HG03520 (cell line): ENCODE measurements at regions not wholly inside any gene's neighbourhood (a gene's known extent, or its start where the extent isn't known, plus 50 kb on each side); places are given as distances from the start of the nearest gene placed in this dataset.

Experiments
- ATAC-seq: cut with Tn5 transposase; IDR thresholded peaks from one replicate; pipeline ENCODE4 v1.9.1; 2021; ENCODE audit warnings: mild to moderate bottlenecking, moderate library complexity; ENCODE audit not compliant: unreplicated experiment

DNA sequence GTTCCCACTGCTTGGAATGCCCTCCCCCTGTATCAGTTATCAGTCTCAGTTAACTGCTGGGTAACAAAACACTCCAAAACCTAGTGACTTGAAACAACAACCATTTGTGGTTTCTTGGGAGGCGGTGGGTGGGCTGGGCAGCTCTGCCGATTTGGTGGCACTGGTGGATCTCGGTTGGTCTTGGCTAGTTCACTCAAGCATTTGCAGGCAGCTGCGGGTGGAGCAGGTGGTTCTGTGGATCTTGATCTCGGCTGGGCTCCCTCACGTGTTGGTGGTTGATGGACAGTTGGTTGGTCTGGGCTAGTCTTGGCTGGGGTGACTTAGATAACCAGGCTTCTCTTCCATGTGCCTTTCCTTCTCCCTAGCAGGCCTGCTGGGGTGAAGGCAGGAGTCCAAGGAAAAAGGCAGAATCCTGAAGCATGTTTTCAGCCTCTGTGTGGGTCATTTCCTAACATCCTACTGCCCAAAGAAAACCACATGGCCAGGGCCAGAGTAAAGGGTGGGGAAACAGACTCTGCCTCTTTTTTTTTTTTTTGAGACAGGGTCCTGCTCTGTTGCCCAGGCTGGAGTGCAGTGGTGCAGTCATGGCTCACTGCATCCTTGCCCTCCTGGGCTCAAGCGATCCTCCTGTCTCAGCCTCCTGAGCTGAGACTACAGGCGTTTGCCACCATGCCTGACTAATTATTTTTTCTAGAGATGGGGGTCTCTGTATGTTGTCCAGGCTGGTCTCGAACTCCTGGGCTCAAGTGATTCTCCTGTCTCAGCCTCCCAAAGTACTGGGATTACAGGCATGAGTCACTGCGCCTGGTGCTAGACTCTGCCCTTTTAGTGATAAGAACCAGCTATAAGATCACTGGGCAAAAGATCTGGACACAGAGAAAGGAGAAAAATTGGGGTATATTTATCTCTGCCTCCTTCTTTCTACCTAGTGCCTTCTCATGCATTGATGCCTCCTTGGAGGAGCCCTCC lies 183.7 kb downstream of the RGS3 start:
- no peak for ATAC-seq

DNA sequence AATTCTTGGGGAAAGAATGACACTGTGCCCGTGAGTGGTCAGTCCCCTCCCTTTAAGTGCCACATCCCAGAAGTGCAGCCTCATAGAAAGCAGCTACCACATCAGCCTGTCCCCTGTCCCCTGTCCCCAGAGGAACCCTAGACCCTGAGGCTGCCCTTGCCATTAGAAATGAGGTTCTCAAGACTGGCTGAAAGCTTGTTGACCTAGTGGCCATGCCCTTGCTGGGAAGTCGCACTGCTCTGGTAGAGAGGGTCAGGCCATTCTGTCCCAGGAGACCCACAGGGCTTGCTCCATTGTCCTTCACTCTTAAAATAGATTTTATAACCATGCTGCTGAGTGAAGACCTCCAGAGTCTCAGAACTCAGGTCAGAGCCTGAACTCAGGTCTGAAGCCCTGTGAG lies 184.5 kb downstream of the RGS3 start:
- ATAC-seq = no peak

DNA sequence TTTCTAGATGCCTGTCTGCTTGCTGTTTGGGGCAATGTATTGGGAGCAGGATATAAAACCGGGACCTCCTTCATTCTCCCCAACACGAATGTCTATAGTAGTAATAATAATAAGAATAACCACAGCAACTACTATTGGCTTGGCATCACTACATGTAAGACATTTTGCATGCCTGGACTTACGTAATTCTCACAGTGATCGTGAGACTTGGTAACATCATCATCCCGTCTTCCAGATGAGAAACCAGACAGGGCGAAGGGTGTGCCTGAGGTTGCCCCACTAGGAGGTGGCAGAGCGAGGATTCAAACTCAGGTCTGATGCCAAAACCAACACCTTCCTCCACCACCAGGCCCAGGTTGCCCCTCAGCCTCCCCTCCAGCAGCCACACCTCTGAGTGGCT lies 185.1 kb downstream of the RGS3 start:
- no peak for ATAC-seq

DNA sequence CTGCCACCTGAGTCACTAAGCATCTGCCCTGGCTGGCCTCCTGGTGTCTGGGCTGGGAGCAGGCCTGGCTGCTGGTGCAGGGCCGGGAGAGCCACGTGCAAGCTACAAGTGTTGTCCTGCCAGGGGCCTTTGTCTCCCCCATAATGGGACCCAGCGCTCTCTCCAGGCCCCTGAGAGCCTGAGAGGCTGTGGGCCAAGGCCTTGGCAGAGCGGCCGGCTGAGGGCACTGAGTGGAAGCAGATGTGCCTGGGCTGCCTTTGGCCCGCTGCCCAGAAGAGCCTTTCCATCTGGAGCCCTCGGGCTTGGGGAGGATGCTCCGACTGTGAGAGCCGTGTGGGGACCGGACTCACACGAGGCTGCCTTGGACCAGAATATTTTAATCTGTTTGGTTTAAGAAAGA lies 185.5 kb downstream of the RGS3 start:
- no peak for ATAC-seq

DNA sequence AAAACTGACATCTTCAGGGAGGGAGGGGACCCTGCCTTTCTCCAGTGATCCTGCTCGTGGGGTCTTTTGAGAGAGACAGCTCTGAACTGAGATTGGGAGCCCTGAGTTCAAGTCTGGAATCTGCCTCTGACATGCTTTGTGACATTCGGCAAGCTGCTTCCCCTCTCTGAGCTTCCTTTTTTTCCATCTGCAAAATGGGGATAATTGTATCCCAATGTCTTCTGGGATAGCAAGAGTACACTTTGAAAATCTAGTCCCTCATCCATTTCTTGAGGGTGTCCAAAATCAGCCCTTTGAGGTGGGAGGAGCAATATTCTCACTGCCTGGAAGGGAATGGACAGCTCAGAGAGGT lies 186.3 kb downstream of the RGS3 start:
- no peak for ATAC-seq

DNA sequence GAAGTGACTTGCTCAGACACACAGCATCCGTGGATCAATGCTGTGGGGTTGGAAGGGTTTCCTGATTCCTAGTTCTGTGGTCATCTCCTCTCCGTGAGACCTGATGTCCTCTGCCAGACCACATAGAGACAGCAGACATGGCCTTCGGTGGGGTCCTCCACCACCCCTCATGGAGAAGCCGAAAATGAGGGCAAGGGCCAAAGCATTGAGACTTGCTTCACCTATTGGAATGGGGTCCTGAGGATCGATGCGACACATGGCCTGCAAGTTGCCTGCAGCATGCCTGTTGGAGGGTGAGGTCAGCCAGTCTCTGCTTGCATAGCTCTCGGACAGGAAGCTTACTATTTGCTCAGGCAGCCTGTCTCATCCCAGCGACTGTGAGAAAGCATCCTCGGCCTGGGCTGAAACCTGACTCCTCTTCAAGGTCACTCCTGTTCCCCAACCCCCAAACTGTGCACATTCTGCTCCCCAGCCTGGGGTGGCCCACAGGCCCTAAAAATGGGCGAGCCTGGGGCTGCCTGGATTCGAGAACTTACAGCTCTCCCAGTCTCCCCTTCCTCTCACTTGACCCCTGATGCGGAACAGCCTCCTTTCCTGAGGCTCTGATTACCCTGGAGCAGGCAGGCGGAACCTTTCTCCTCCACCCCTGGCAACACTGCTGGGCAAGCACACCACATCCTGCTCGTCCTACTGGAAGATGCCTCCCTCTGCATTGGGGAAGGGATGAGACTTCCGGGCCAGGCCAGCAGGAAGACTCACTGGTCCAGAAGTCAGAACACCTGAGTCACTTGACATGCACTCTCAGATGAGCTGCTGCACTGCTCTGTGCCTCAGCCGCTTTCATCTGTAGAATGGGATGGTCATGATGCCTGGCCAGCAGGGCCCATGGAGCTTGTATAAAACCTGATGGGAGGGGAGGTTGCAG lies 186.9 kb downstream of the RGS3 start:
- no peak for ATAC-seq

DNA sequence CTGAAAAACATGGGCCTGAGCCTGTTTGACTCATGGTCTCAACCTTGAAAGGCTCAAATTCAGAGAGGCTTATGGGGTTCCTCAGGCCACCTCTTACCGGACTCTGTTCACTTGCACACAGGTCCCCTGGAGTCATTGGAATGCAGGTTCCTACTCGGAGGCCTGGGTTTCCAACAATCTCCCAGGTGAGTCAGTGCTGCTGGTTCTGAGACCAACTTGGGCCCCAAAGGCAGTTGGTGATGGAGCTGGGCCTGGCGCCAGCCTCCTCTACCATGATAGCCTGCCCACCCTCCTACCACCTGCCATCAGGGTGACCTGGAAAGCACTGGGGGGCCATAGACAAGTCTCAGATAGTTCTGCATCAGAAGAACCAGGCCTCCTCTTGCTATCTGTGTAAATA lies 188.4 kb downstream of the RGS3 start:
- no peak for ATAC-seq

DNA sequence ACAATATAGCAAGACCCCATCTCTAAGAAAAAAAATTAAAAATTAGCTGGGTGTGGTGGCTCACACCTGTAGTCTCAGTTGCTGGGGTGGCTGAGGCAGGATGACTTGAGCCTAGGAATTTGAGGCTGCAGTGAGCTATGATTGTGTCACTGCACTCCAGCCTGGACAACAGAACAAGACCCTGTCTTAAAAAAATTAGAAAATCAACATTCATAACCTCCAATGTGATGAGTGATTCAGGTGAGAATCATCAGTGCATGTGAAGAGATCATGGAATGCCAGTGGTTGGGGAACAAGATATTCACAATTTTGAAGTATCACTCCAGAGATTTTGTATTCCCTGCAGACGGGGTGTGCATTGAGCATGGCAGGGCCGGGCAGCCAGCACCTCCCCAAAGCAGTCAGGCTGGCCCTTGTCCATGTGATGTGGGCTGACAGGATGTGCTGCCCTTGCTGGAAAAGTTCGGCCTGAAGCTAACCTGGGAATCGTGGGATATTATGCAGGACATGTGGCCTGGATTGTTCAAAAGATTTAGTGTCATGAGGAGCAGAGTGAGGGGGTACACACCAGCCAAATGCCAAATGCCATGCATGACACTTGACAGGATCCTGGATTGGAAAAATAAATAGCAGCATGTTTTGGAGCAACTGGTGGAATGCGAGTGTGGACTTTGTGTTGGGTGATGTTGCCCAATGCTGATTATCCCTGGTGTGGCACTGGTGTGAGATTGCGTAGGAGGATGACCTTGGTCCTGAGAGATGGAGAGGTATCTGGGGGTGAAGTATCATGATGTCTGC lies 189.0 kb downstream of the RGS3 start:
- no peak for ATAC-seq

DNA sequence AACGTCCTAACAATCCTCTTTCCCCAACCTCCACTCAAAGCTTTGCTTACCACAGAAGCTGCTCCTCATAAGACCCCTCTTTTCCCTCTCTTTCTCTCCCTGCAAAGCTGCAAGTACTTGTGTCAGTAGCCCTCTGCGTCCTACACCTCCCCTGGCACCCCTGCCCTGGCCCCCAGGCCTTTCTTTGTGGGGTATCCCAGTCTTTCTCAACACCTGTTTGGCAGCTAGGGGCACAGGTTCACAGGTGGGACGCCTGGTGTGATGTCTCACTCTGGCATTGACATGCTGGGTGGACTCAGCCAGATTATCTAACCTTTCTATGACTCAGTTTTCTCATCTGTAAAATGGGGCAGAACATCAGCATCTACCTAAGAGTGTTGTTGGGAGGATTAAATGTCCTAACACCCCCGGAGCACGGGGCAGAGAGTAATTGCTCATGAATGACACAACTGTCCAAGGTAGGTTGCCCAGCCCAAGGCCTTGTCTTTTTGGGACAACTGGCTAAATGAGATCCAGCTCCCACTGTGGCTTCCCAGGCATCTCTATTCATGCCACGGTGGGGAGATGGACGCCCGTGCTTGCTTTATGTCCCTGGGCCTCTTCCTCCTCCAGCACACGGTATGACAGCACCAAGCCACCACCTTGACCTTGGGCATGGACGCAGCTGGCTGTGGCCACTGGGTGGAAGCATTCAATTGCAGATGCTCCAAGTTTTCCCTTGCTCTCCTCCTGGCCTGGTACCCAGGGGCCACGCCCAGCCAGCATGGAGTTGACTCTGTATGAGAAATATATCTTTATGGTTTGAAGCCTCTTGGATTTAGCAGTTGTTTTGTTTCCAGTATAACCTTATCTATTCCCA lies 190.4 kb downstream of the RGS3 start:
- ATAC-seq = no peak

DNA sequence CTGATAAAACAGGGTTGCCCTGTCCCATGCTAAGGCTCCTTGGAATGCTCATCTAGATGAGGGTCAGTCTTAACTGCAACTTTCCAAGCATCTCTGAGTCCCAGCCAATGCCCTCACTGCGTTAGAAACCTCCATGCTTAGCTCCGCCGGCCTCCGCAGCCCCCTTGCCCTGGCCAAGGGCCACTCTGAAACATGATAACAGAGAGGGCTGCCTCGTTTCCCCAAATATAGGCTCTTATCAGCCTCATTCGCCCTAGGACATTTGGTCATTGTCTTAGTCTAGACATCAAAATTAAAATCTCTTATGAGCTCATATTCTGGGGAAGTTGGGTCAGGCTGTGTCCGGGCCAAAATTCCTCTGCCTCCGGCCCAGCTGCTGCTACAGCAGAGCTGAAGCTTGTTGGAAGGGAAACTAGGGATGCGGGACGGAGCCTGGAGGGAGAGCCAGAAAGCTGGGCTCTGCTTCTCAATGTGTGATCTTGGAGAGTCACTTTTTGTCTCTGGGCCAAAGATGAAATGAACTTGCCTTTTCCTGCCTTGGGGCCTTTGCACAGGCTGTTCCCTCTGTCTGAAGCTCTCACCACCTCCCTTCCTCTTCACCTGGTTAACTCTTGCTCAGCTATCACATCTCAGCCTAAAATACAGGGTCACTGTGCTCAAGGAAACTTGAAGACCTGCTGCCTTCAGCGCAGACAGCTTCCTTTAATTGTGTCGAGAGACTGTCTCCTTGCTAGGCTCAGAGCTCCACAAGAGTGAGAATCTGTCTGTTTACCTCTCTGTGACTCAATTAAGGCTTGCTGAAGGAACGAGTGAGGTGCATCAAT lies 191.3 kb downstream of the RGS3 start:
- ATAC-seq = no peak

DNA sequence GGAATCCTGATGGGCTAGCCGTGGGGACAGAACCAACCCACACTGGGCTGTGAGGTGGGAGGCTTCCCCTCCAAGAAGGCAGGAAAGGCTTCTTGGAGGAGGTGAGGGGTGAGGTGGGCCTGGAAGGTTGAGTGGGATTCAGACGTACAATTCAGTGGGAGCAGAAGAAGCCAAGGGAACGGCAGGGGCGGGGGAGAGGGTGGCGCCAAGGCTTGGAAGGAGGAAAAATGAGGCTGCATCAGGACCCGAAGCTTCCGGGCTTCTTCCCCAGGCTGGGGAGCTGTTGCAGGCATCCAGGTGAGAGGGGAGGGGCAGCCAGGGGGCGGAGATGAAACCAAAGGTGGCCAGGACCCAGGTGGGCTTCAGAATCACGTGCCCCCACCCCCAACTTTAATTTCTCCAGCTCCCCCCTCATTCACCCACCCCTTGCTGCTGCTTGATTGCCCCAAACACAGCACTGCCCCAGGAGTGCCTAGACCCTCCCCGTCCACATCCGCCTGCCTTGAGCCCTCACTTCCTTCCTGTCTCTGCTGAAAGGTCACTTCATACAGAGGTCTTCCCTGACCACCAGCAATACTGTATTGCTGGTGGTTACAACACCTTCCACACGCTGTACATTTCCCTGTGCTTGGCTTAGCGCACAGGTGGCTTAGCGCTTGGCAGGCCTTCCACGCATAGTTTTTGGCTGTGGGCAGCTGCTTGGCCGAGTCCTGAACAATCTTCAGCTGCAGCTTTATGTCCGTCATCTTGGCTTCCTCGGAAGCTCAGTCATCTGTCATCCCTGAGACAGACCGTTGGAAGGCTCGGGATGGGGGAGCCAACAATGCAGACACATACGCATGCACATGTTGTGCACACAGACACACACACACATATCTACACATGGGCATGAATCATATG lies 193.5 kb downstream of the RGS3 start:
- no peak for ATAC-seq

DNA sequence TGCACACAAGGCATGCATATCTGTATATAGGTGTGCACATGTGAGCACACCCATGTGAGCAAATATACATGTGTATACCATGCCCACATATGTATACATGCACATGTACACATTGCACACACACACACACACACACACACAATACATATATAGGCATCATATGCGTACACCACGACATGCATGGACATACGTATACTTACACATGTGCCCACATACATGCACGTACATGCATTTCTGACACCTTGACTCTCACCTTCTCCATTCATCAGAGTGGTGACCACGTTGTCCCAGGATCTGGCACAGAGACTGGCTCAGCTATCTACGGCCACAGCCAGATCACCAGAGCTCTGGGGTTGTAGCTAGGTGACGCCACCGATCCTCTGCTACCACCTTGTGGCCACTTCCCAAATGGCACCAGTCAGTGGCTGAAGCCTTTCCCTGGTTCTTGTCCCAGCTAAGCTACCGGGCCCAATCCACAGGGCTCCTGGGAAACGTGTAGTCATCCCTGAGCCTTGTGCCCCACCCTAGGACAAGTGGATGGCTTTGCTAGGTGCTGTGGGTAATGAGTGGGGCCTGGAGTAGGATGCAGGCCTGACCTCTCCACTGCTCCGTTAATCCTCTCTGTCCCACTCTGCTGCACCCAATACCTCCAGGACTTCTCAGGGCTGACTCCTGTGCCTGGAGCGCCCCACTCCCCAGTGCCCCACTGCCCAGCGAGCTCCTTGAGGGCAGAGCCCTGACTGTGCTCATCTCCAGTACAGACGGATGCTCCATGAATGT lies 194.4 kb downstream of the RGS3 start:
- ATAC-seq = peak; percentile 83

DNA sequence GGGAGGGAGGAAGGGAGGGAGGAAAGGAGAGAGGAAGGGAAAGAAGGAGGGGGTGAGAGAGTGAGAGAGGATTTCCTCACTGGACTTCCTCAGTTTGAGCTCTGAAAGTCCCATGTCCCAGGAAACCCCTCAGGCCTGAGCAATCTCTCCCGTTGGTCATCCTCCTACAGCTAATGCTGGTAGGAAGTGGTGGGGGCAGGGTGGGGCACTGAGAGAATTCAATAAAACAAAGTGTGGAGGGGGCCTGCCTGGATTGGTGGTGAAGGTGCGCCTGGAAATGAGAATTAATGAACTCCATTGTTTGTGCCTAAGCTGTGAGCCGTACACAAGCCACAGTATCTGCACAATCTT lies 195.0 kb downstream of the RGS3 start:
- ATAC-seq = no peak

DNA sequence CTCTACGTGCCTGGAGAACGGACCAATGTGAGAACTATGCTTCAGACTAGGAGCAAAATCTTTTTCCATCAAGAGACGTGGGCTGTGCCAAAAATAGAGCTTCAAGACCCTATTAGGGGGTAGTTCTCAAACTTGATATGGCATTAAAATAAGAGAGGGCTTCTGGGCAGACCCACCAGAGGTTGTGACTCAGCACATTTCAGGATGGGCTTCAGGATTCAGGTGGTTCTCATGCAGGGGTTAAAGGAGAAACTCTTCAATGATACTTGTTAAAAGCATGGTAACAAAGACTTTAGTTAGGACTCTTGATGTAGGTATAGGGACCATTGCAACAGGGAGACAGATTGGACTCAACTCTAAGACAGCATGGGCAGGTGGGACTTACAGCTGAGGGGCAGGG lies 195.5 kb downstream of the RGS3 start:
- ATAC-seq = no peak

DNA sequence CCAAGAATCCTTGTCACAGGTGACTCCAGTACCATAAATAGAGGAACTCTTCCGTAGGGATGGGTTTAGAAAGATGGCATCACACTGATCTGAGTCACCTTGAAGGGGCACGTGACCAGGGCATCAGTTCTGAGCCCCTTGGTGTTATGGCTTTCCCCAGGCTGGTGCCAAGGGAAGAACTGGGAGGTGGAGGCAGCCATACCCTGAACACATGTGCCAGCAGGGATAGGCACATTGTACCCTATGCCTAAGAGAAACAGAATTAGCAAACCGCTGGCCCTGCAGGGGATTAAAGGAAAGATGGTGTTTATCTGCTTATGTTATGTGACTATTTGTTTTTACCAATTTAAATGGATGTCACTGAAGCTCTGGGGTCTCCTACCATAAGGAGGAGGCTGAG lies 196.2 kb downstream of the RGS3 start:
- ATAC-seq = no peak

DNA sequence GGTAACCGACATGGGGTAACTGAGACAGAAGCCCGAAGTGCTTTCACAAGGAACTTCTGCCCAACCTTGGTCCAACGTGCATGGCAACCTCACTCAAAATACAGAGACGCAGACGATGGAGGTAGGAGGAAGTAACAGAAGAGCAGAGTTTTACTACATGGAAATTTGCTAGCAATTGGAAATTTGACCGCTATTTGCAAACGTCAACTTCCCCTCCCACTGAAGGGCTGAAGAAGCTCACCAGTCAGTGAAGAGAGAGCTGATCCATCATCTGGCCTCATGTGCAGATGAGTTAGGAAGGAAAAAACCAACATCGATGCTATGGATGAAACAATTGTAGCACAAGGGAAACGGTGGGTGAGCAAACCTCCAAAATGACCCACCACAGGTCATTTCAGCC lies 196.7 kb downstream of the RGS3 start:
- no peak for ATAC-seq

DNA sequence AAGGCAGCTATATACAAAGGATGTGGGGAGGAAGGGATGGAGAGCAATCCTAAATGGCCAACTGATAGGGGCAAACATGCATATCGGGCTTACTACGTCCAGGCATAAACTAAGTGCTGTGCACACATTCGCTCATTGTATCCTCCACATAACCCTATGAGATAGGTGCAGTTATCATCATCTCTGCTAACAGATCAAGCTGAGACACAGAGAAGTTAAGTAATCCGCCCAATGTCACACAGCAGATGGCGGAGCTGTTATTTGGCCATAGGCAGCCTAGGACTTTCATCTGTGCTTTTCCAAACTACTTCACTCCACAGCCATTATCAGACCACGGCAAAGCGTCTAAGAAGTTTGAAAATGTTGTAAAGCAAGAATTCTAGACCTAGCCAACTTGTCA lies 197.5 kb downstream of the RGS3 start:
- ATAC-seq = no peak
